ENCODE measurements at regions not wholly inside any gene's neighbourhood (a gene's known extent, or its start where the extent isn't known, plus 50 kb on each side); places are given as distances from the start of the nearest gene placed in this dataset.

GRCh38 chr16:86133847-86134375 is 234.9 kb downstream of the IRF8 start:
- H3K27ac ChIP-seq = no peak overlapping the region
- peaks cover 12% of the 10 kb centered on the region; the same call in 1 of the 2 replicates for H3K4me1 ChIP-seq
- H3K4me3 ChIP-seq = no peak overlapping the region
- no peaks in the 10 kb centered on the region for H3K36me3 ChIP-seq
- H3K27me3 ChIP-seq = no peaks in the 10 kb centered on the region
- no peak for DNase-seq
- H3K9me3 ChIP-seq (replicated peaks) = no peaks in the 10 kb centered on the region

GRCh38 chr16:86134802-86135461 is 236.0 kb downstream of the IRF8 start:
- Histone ChIP-seq H3K36me3 (no peaks in the 10 kb centered on the region), H3K4me3 (no peak overlapping the region), H3K4me1 (peaks cover 17% of the 10 kb centered on the region; the same call in 1 of the 2 replicates), H3K27ac (no peak overlapping the region), H3K9me3 (replicated peaks) (no peaks in the 10 kb centered on the region), H3K27me3 (no peaks in the 10 kb centered on the region)
- no peak for DNase-seq

DNA sequence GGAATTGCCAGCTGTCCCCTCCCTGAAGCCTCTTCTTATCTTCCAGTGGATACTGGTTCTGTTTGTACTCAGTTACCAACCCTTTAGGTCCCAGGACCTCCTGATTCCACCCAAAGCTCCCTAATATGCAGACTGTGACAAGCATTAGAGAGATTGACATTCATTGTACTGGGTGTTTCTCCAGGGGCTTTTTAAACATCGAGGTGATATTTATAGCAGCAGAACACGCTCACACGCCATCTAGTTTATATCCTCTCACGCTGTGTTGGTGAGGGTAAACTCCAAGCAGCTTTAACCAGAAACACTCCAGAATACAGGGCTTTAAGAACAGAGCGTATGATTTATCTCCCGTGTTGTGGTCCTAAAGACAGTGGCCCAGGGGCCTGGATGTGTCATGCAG is 238.4 kb downstream of the IRF8 start:
- H3K4me3 ChIP-seq = no peak overlapping the region
- H3K36me3 ChIP-seq = no peaks in the 10 kb centered on the region
- no peaks in the 10 kb centered on the region for H3K27me3 ChIP-seq
- H3K4me1 ChIP-seq = peaks cover 17% of the 10 kb centered on the region; the same call in 1 of the 2 replicates
- no peaks in the 10 kb centered on the region for H3K9me3 ChIP-seq (replicated peaks)
- DNase-seq = no peak
- peak overlapping the region; percentile 55; the same call in 1 of the 2 replicates for H3K27ac ChIP-seq

DNA sequence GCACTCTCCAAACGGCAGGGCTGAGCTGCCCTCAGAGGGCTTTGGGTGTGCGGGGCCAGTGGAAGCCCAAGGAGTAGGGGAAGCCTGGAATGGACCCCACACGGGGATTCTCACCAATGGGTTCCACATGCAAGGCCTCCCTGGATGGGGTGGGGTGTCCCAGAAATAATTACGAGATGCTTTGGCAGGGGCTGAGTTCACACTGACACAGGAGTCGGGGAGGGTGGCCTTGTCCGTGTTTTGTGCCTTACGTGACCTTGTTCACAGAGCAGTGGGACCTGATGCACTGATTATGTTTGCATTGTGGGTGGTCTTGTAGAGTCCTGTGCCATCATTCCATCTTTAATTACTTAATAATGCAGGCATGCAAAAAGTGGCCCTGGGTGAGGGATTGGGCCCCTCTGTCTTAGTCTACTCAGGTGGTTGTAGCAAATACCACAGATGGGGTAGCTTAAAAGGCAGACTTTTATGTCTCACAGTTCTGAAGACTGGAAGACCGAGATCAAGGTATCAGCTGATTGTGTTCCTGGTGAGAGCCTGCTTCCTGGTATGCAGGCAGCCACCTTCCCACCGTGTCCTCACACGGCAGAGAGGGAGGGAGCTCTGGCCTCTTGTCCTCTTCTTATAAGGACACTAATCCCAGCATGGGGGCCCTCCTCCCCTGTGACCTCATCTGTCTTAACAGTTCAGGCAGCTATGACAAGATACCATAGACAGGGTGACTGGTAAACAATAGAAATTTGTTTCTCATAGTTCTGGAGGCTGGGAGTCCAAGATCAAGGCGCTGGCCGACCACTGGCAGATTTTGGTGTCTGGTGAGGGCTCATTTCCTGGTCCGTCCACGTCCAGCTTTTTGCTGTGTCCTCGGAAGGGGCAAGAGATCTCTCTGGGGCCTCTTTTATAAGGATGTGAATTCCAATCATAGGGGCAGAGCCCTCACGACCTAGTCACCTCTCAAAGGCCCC is 239.4 kb downstream of the IRF8 start:
- no peak overlapping the region for H3K4me3 ChIP-seq
- no peaks in the 10 kb centered on the region for H3K36me3 ChIP-seq
- no peaks in the 10 kb centered on the region for H3K27me3 ChIP-seq
- H3K9me3 ChIP-seq (replicated peaks) = no peaks in the 10 kb centered on the region
- peak; percentile 51 to 54 for DNase-seq
- H3K4me1 ChIP-seq = peaks cover 17% of the 10 kb centered on the region; the same call in 1 of the 2 replicates
- peak overlapping the region; percentile 55; the same call in 1 of the 2 replicates for H3K27ac ChIP-seq

- no peaks in the 10 kb centered on the region for H3K9me3 ChIP-seq (replicated peaks)
- H3K4me3 ChIP-seq = no peak overlapping the region
- no peaks in the 10 kb centered on the region for H3K27me3 ChIP-seq
- H3K36me3 ChIP-seq = no peaks in the 10 kb centered on the region
- peak; percentile 39 to 47 for DNase-seq
- peaks cover 12% of the 10 kb centered on the region; the same call in 1 of the 2 replicates for H3K4me1 ChIP-seq
- no peak overlapping the region for H3K27ac ChIP-seq
These were observed 243.9 kb downstream of the IRF8 start for GRCh38 chr16:86142801-86143236.

DNA sequence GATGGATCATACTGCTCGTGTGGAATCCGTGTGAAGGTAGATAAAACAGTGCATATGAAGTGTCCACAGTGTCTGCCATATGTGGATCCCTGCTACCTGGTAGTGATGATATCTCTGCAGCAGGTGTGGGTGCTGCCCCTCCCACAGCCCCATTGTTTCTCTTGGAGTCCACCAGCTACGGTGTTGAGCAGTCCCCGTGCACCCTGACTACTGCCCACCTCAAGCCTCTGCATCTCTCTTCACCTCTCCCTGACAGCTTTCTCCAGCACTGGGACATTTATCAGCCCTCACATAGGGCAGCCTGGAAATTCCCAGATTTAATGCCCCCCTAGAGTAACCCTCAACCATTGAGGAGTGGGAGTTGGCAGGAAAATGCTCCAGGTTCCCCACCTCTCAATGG is 244.7 kb downstream of the IRF8 start:
- no peak for DNase-seq
- Histone ChIP-seq H3K27ac (no peak overlapping the region), H3K9me3 (replicated peaks) (no peaks in the 10 kb centered on the region), H3K4me3 (no peak overlapping the region), H3K27me3 (no peaks in the 10 kb centered on the region), H3K36me3 (no peaks in the 10 kb centered on the region), H3K4me1 (peaks cover 5% of the 10 kb centered on the region; the same call in 1 of the 2 replicates)

- Histone ChIP-seq H3K36me3 (no peaks in the 10 kb centered on the region), H3K4me1 (peaks cover 14% of the 10 kb centered on the region), H3K9me3 (replicated peaks) (no peaks in the 10 kb centered on the region), H3K27me3 (no peaks in the 10 kb centered on the region), H3K4me3 (no peak overlapping the region), H3K27ac (no peak overlapping the region)
- no peak for DNase-seq
These were observed 246.7 kb downstream of the IRF8 start for GRCh38 chr16:86145669-86146068.

DNA sequence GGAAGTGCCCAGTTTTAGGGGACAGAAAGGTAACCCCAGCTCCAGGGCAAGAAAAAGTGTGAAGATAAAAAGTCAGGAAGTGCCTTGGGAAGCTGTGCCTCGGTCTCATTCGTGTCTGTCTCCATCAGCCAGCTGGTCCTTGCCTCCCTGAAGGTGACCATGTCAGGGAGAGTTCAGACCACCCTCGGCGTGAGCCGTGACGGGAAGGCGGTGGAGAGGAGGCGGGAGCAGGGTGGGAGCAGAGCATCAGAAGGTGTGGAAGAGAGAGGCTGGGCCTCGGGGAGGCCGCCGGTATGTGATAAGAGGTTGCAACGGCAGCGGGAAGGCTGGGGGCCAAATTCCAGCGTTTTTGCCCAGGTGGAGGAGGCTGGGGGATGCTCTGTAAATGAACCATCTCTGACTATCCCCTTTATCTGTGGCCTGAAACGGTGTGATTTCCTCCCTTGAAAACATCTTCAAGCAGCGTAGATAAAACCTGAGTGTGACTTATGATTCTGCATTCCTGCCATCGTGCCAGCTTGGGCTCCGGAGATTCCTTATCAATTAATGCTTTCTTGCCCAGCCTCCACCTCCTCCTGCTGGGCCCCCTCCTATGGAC is 251.8 kb downstream of the IRF8 start:
- H3K9me3 ChIP-seq (replicated peaks) = no peaks in the 10 kb centered on the region
- H3K27me3 ChIP-seq = no peaks in the 10 kb centered on the region
- H3K36me3 ChIP-seq = no peaks in the 10 kb centered on the region
- H3K27ac ChIP-seq = peak overlapping the region; percentile 91
- peaks cover 31% of the 10 kb centered on the region for H3K4me1 ChIP-seq
- H3K4me3 ChIP-seq = peak overlapping the region; percentile 34
- DNase-seq = peak; percentile 77 to 81

DNA sequence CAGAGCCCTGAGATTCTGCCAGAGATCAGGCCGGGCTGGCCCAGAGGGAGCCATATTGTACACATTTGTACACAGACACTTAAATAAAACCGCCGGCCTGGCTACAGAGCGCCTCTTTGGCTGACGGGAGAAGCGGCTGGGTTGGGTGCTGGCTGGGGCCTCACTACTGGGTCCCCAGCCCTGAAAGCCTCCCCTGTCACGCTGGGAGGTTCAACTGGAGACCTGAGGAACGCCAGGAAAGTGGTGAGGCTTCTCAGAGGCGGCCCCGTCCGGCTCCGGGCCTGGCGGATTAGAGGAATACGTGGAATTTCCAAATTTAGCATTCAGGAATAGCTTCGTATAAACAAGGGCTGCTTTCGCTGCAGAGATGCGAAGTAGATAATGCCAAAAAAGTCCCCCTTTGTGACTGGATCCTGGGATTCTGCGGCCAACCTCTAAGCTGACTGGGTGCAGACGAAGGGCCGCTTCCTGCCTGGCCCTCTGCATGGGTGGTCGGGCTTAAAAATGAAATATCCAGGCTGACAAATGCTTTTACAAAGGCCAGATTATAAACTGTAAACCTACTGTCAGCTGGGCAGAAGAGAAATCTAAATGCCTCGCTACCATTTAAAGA is 252.4 kb downstream of the IRF8 start:
- Histone ChIP-seq H3K27me3 (no peaks in the 10 kb centered on the region), H3K27ac (peak overlapping the region; percentile 91), H3K36me3 (no peaks in the 10 kb centered on the region), H3K9me3 (replicated peaks) (no peaks in the 10 kb centered on the region), H3K4me1 (peaks cover 31% of the 10 kb centered on the region), H3K4me3 (peak overlapping the region; percentile 34)
- DNase-seq = peak; percentile 83 to 87

GRCh38 chr16:86156155-86156554 is 257.2 kb downstream of the IRF8 start:
- no peak for DNase-seq
- Histone ChIP-seq H3K36me3 (no peaks in the 10 kb centered on the region), H3K27me3 (no peaks in the 10 kb centered on the region)

GRCh38 chr16:86157616-86158247 is 258.8 kb downstream of the IRF8 start:
- Histone ChIP-seq H3K4me3 (no peak overlapping the region), H3K4me1 (peaks cover 23% of the 10 kb centered on the region), H3K27ac (peak overlapping the region; percentile 80), H3K9me3 (replicated peaks) (no peaks in the 10 kb centered on the region), H3K27me3 (no peaks in the 10 kb centered on the region), H3K36me3 (no peaks in the 10 kb centered on the region)
- DNase-seq = peak; percentile 76 to 88

More at GRCh38 chr16:86156155-86156554, 257.2 kb downstream of the IRF8 start:
- no peak overlapping the region for H3K4me3 ChIP-seq
- no peak overlapping the region for H3K27ac ChIP-seq
- H3K4me1 ChIP-seq = peaks cover 33% of the 10 kb centered on the region
- no peaks in the 10 kb centered on the region for H3K9me3 ChIP-seq (replicated peaks)

DNA sequence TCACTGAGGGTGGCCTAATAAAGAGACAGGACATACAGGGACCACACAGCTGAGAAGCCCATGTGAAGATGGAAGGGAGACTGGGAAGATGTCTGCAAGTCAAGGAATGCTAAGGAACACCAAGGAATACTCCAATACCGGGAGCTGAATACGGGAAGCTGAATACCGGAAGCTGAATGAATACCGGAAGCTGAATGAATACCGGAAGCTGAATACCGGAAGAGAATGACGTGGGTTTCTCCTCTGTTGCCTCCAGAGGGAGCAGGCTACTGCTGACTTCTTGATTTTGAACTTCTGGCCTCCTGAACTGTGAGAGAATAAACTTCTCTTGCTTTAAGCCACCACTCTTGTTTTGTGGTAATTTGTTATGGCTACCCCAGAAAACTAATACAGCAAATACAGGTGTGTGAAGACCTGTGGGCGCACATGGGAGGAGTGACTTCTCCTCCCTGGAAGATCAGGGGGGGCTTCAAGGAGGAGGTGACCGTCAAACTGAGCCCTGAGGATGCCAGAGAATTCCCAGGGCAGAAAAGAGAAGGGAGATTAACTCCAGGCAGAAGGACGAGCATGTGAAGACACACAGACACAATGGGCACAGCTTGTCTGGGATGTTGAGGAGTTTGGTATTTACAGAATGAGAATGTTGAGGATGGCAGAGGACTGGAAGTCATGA is 259.9 kb downstream of the IRF8 start:
- no peaks in the 10 kb centered on the region for H3K9me3 ChIP-seq (replicated peaks)
- no peak for DNase-seq
- H3K4me1 ChIP-seq = peaks cover 20% of the 10 kb centered on the region
- H3K27me3 ChIP-seq = no peaks in the 10 kb centered on the region
- no peaks in the 10 kb centered on the region for H3K36me3 ChIP-seq
- H3K4me3 ChIP-seq = no peak overlapping the region
- H3K27ac ChIP-seq = peak overlapping the region; percentile 80

DNA sequence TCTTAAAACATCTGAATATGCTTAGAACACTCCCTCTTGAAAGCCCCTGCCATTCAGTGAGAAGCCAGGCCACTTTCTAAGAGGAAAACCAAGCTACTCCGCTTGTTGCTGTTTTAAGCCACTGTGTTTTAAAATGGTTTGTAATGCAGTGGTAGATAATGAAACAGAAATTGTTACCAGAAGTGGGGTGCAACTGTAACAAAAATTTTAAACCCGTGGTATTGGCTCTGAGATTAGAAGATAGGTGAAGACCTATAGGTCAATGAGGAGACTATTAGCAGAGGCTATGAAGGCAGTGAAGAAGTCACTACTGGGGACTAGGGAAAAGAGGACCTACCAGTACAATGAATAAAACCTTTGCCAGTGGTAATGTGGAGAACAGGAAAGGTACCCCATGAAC is 266.5 kb downstream of the IRF8 start:
- Histone ChIP-seq H3K27me3 (no peaks in the 10 kb centered on the region), H3K9me3 (replicated peaks) (no peaks in the 10 kb centered on the region), H3K4me1 (no peaks in the 10 kb centered on the region), H3K27ac (no peak overlapping the region), H3K4me3 (no peak overlapping the region), H3K36me3 (no peaks in the 10 kb centered on the region)
- no peak for DNase-seq

Measured in SJCRH30 (cell line).